ENCODE measurements at regions not wholly inside any gene's neighbourhood (a gene's known extent, or its start where the extent isn't known, plus 50 kb on each side); places are given as distances from the start of the nearest gene placed in this dataset.
A peak's percentile ranks its signal among the peaks of the same experiment; 100 is the strongest.
"Not testable (repeated sequence)": the region's sequence is repeated elsewhere in the genome, so short reads cannot be mapped to it uniquely, and the experiment has no call there.

GRCh38 chr19:27746691-27747380 lies 1466.1 kb downstream of the UQCRFS1 start:
- peak; percentile 34 for DNase-seq (ENCODE audit: low spot score)

DNA sequence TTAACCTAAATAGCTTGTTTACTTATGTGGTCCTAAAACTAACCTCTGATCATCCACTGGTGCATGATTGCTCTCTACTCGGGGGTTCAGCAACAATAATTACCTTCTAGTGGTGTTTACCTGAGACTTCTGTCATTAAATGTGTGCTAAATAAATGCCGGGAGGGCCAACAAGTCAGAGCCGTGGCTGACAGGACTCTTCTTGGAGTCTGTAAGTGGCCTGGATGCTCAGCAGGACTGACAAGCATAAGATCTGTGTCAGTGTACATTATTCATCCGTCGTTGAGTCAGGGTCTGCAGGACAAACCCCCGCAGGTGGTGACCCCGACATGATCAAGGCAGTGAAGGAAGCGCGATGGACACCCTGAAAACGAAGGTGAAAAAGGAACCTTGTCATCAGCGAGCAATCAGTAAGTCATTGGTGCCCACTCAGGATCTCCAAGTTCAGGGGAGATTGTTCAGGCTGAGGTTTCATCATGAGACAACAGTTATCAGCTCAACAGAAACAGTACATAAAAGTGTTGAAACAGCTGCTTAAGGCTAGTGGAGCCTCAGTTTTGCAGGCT lies 1466.9 kb downstream of the UQCRFS1 start:
- DNase-seq (ENCODE audit: low spot score): no peak

GRCh38 chr19:27744926-27745768 lies 1467.8 kb downstream of the UQCRFS1 start:
- DNase-seq (ENCODE audit: low spot score): no peak

DNA sequence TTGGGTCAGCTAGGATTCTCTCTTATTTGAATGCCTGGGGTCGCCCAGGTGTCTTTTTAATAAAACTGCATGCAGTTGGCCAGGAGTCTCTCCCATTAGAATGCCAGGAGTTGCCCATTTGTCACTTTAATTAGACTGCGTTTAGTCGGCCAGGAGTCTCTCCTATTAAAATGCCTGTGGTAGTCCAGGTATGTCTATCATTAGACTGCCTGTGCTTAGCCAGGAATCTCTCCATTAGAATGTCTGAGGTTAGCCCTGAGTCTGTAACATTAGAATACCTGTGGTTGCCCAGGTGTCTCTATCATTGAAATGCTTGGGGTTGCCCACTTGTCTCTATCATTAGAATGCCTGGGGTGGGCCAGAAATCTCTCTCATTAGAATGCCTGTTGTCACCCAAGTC lies 1470.9 kb downstream of the UQCRFS1 start:
- DNase-seq (ENCODE audit: low spot score): peak; percentile 51

- no peak for DNase-seq (ENCODE audit: low spot score)
Measured at GRCh38 chr19:27741236-27741635, 1471.7 kb downstream of the UQCRFS1 start.

DNA sequence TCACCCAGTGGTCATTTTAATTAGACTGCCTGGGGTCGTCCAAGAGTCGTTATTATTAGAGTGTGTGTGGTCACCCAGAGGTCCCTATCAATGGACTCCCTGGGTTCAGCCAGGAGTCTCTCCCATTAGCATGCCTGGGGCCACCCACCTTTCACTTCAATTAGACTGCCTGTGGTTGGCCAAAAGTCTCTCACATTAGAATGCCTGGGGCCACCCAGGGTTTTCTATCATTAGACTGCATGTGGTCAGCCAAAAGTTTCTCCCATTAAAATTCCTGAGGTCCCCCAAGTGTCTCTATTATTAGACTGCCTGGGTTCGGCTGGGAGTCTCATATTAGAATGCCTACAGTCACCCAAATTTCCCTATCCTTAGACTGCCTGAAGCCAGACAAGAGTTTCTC lies 1472.6 kb downstream of the UQCRFS1 start:
- no peak for DNase-seq (ENCODE audit: low spot score)

- DNase-seq (ENCODE audit: low spot score): peak; percentile 75
Measured at GRCh38 chr19:27738569-27739193, 1474.3 kb downstream of the UQCRFS1 start.

DNA sequence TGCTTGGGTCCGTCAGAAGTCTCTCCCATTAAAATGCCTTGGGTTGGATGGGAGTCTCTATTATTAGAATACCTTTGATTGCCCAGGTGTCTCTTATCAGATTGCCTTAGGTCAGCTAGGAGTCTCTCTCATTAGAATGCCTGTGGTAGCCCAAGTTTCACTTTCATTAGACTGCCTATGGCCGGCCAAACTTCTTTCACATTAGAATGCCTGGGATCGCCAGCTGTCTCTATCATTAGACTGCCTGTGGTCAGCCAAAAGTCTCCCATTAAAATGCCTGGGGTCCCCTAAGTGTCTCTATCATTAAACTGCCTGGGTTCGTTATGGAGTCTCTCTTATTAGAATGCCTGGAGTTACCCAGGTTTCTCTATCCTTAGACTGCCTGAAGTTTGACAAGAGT lies 1476.7 kb downstream of the UQCRFS1 start:
- no peak for DNase-seq (ENCODE audit: low spot score)

DNA sequence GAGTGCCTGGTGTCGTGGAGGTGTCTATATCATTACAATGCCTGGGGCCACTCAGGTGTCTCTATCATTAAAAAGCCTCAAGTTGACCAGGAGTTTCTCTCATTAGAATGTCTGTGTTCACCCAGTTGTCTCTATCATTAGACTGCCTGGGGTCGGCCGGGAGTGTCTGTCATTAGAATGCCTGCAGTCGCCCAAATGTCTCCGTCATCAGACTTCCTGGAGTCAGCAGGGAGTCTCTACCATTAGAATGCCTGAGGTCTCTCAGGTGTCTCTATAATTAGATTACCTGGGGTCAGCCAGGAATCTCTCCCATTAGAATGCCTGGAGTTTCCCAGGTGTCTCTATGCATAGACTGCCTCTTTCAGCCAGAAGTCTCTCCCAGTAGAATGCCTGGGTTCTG lies 1477.6 kb downstream of the UQCRFS1 start:
- DNase-seq (ENCODE audit: low spot score): no peak

DNA sequence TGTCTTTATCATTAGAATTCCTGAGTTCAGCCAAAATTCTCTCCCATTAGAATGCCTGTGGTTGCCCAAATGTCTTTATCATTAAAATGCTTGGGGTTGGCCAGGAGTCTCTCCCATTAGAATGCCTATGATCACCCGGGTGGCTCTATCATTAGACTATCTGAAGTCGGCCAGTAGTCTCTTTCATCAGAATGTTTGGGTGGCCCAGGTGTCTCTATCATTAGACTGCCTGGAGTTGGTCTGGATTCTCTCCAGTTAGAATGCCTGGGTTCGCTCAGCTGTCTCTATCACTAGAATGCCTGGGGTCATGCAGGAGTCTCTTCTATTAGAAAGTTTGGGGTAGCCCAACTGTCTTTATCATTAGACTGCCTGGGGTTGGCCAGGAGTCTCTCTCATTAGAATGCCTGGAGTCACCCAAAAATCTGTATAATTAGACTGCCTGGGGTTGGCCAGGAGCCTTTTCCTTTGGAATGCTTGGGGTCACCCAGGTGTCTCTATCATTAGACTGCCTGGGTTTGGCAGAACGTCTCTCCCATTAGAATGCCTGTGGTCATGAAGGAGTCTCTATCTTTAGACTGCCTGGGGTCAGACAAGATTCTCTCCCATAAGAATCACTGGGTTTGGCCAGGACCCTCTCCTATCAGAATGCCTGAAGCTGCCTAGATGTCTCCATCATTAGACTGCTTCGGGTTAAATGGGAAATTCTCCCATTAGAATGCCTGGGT lies 1478.3 kb downstream of the UQCRFS1 start:
- no peak for DNase-seq (ENCODE audit: low spot score)

DNA sequence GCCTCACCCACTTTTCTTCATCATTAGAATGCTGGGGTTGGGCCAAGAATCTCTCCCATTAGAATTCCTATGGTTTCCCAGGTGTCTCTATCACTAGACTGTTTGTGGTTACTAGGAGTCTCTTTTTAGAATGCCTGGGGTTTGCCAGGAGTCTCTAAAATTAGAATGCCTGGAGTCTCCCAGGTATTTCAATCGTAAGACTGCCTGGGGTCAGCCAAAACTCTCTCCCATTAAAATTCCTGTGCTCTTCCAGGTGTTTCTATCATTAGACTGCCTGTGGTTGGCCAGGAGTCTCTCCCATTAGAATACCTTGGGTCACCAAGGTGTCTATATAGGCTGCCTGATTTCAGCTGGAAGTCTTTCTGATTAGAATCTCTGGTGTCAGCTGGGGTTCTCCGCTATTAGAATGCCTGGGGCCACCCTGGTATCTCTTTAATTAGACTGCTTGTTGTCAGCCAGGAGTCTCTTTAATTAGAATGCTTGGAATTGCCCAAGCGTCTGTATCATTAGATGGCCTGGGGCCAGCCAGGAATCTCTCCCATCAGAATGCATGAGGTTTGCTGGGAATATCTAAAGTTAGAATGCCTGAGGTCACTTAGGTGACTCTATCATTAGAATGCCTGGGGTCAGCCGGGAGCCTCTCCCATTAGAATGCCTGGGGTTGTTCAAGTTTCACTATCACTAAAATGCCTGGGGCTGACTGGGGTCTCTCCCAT lies 1479.2 kb downstream of the UQCRFS1 start:
- peak; percentile 61 for DNase-seq (ENCODE audit: low spot score)

- no peak for DNase-seq (ENCODE audit: low spot score)
Measured at GRCh38 chr19:27729332-27729731, 1483.6 kb downstream of the UQCRFS1 start.

DNA sequence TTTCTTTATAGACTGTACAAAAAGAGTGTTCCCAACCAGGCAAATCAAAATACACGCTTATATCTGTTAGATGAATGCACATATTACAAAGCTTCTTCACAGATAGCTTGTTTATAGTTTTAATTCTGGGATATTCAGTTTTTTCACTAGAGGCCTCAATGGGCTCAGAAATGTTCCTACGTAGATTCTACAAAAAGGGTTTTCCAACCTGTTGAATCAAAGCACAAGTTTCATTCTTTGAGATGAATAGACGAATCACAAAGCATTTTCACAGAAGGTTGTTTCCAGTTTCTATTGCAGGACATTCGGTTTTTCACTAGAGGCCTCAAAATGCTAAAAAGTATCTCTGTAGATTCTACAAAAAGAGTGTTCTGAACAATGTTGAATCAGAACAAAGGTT lies 1490.3 kb downstream of the UQCRFS1 start:
- no peak for DNase-seq (ENCODE audit: low spot score)

DNA sequence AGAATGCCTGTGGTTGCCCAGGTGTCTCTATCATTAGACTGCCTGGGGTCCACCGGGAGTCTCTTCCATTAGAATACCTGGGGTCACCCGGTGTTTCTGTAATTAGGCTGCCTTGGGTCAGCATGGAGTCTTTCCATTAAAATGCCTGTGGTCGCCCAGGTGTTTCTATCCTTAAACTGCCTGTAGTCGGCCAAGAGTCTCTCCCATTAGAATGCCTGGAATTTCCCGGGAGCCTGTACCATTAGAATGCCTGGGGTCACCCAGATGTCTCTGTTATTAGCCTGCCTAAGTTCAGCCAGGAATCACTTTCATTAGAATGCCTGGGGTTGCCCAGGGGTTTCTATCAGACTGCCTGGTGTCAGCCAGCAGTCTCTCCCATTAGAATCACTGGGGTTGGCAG lies 1492.8 kb downstream of the UQCRFS1 start:
- DNase-seq (ENCODE audit: low spot score): peak; percentile 46

- DNase-seq (ENCODE audit: low spot score): no peak
Measured at GRCh38 chr19:27719034-27719433, 1493.9 kb downstream of the UQCRFS1 start.

GRCh38 chr19:27718234-27718633 lies 1494.7 kb downstream of the UQCRFS1 start:
- no peak for DNase-seq (ENCODE audit: low spot score)

- DNase-seq (ENCODE audit: low spot score): no peak
Measured at GRCh38 chr19:27717825-27718224, 1495.1 kb downstream of the UQCRFS1 start.

DNA sequence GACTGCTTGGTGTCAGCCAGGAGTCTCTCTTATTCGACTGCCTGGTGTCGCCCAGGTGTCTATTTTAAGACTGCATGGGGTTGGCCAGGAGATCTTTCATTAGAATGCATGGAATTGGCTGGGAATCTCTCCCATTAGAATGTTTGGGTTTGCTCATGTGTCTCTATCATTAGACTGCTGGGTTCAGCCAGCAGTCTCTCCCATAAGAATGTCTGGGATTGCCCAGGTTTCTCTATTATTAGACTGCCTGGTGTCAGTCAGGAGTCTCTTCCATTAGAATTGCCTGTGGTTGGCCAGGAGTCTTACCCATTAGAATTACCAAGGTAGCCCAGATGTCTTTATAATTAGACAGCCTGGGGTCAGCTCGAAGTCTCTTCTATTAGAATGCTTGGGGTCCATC lies 1496.0 kb downstream of the UQCRFS1 start:
- DNase-seq (ENCODE audit: low spot score): no peak

- no peak for DNase-seq (ENCODE audit: low spot score)
Measured at GRCh38 chr19:27714857-27715256, 1498.1 kb downstream of the UQCRFS1 start.

DNA sequence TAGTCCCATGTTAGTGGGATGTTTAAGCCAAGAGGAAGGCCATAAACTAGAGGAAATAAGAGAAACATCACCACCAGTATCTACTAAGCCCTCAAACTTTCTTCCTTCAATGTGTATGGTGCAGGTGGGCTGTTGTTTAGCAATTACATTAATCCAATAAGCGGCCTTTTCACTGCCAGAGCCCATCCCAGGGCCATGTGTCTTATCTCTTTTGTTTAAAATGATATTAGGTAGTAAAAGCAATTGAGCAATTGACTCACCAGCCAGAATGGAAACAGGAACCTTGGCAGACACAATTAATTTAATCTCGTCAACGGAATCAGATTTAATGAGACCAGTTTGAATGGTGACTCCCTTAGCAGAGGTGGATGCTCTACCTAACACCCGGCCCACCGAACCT lies 1503.5 kb downstream of the UQCRFS1 start:
- no peak for DNase-seq (ENCODE audit: low spot score)

DNA sequence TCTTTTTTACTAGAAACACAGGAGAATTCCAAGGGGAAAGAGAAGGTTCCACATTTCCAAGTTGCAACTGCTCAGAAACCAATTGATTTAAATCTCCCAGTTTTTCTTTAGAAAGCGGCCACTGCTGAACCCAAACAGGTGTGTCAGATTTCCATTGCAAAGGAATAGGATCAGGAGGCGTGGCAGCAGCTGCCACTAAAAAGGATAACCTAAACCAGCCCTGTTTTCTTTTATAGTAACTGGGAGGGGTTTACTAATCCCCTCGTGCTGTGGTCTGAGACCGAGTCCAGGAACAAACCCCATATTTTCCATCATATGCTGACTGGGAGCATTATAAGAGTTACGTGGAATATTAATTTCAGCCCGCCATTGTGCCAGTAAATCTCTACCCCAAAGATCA lies 1504.0 kb downstream of the UQCRFS1 start:
- DNase-seq (ENCODE audit: low spot score): not testable (repeated sequence)

Measured in kidney tubule cell (primary cell).